DMS79 (cell line): ENCODE measurements at regions not wholly inside any gene's neighbourhood (a gene's known extent, or its start where the extent isn't known, plus 50 kb on each side); places are given as distances from the start of the nearest gene placed in this dataset.

Source experiments
- DNase-seq: peaks from one replicate; lab custom pipeline; 2025; lab: John Stamatoyannopoulos, UW

- DNase-seq = no peak
These were observed 603.4 kb upstream of the AUTS2 start for GRCh38 chr7:68994841-68995240.

- DNase-seq = no peak
These were observed 600.1 kb upstream of the AUTS2 start for GRCh38 chr7:68998136-68998535.

- no peak for DNase-seq
These were observed 595.9 kb upstream of the AUTS2 start for GRCh38 chr7:69002416-69002815.

GRCh38 chr7:69012149-69012548 is 586.1 kb upstream of the AUTS2 start:
- no peak for DNase-seq

- no peak for DNase-seq
These were observed 581.1 kb upstream of the AUTS2 start for GRCh38 chr7:69017208-69017607.

DNA sequence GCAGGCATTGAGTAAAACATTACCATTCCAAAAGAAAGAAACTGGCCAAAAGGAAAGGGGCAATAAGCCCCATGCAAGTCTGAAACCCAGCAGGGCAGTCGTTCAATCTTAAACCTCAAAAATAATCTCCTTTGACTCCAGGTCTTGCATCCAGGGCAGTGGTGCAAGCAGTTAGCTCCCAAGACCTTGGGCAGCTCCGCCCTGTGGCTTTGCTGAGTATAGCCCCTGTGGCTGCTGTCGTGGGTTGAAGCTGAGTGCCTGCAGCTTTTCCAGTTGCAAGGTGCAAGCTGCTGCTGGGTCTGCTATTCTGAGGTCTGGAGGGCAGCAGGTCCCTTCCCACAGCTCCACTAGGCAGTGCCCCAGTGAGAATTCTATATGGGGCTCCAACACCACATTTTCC is 580.1 kb upstream of the AUTS2 start:
- DNase-seq = no peak

GRCh38 chr7:69019437-69019836 is 578.8 kb upstream of the AUTS2 start:
- DNase-seq = no peak

DNA sequence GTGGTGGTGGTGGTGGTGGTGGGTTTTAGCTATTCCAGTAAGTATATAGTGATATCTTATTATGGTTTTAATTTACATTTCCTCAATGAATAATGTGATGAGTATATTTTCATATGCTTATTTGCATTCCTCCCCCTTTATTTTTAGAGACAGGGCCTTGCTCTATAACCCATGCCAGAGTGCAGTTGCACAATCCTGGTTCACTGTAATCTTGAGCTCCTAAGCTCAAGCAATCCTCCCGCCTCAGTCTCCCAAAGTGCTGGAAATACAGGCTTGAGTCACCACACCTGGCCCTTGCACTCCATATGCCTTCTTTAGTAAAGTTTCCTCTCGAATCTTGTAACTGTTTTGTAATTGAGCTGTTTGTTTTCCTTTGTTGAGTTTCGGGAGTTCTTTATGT is 577.7 kb upstream of the AUTS2 start:
- no peak for DNase-seq

- no peak for DNase-seq
These were observed 573.0 kb upstream of the AUTS2 start for GRCh38 chr7:69025249-69025648.

- no peak for DNase-seq
These were observed 565.4 kb upstream of the AUTS2 start for GRCh38 chr7:69032848-69033247.

- no peak for DNase-seq
These were observed 562.4 kb upstream of the AUTS2 start for GRCh38 chr7:69035826-69036225.

GRCh38 chr7:69036301-69036700 is 562.0 kb upstream of the AUTS2 start:
- no peak for DNase-seq

GRCh38 chr7:69038915-69039314 is 559.4 kb upstream of the AUTS2 start:
- DNase-seq = no peak

- DNase-seq = no peak
These were observed 556.1 kb upstream of the AUTS2 start for GRCh38 chr7:69042138-69042537.

DNA sequence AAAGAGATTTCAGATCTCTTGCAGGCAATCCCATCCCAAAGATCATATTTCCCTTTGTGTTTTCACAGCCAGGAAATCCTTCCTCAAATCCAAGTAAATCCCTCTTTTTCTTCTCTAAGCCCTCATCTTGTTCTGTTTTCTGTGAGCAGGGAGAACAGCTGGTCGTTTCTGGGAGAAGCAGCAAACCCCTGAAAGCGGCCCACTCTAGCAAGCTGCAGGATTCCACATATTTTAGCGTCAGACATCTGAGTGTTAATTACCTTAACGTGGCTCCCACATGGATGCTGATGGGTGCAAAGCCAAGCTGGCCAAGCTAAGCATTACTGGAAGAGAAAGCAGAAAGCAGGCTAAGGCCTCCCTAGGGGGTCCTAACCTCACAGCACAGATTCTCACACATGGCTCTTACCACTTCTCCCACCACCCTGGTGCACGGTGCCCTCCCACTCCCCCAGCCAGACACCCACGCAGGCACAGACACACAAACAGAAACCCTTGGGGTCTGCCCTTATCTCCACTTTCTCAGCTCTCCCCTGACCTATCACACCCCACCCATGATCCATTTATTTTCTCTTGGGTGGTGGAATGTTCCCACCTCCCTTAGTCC is 551.0 kb upstream of the AUTS2 start:
- no peak for DNase-seq

- no peak for DNase-seq
These were observed 548.9 kb upstream of the AUTS2 start for GRCh38 chr7:69049326-69049725.

- DNase-seq = no peak
These were observed 545.8 kb upstream of the AUTS2 start for GRCh38 chr7:69052447-69052846.

DNA sequence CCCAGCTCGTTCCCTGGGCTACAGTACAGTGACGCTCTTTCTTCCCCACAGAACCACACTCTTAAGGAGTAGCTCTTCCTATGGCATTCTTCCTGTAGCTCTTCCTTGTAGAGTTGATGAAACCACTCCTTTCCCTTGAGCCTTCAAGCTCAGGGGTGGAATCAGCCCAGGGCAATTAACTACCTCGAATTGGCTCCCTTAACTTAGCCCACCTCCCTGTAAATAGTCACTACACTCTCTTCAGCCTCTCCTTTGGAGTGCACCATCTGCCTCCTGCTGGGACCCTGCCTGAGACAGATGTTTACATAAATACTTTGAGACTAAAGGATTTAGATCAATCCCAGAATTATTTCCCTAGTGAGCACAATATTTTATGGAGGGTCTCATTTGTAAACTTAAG is 537.8 kb upstream of the AUTS2 start:
- no peak for DNase-seq

DNA sequence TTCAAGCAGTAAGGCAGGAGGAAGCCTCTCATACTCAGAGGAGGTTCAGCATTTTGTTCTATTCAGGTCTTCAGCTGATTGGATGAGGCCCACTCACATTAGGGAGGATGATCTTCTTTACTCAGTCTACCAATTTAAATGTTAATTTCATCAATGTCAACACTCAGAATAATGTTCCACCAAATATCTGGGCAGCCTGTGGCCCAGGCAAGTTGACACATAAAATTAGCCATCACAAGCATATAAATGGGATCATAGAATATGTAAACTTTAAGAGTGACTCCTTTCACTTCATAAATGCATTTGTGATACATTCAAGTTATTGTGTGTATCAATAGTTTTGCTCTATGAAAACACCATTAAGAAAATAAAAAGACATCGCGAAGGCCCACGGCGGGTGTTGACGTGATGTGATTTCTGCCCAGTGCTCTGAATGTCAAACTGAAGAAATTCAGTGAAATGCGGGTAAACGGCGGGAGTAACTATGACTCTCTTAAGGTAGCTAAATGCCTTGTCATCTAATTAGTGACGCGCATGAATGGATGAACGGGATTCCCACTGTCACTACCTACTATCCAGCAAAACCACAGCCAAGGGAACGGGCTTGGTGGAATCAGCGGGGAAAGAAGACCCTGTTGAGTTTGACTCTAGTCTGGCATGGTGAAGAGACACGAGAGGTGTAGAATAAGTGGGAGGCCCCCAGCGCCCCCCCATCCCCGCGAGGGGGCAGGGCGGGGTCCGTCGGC is 536.1 kb upstream of the AUTS2 start:
- DNase-seq = no peak

- no peak for DNase-seq
These were observed 530.9 kb upstream of the AUTS2 start for GRCh38 chr7:69067397-69067796.

- DNase-seq = no peak
These were observed 527.8 kb upstream of the AUTS2 start for GRCh38 chr7:69070476-69070875.

DNA sequence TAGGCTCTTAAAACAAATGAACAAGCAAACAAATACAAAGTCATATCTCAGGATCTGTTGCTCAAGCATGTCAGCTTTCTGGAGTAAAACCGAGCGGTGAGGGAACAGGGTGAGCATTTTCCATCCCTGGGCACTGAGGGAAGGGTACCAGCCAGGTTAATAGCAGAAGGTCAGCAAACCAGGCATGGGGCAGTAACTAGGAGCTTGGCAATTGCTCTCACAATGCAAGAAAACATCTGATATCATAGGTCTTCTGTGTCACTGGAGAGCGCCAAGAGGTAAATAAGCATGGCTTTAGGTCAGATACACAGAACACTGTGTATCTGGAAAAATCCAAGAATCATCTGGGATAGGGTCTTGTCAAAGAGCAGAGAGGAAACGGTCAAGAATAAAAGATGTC is 521.7 kb upstream of the AUTS2 start:
- no peak for DNase-seq

DNA sequence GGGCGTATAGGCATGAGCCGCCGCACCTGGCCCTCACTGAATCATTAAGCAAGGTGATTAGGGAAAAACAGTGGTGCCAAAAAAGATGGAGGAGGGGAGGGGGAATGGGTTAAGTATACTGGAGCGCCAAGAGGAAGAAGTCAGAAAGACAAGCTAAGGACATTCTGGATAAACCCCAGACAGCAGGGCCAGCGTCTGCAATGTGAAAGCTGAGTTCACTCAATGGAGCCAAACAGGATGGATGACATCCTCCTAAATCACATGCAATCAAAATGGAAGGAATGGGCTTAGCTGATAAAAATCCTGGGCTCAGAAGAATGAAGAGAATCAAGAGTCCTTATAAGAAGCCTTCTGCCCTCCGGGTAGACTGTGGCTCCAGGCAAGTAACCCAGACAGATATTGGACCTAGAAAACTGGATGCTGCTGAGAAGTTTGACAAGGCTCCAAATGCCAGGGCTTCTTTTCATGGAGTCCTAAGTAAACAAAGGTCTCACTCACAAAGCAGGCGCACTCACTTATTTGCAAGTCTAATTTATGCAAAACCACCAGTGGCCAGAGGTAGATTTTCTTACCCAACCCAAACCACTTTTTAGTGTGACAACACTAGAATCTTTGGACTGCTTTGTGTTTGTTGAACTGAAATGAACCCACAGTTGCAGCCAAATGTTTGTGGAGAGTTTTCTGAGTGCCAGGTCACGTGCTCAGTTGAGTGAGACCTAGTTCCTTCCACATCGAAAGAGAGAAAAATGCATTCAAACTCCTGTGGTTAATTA is 519.1 kb upstream of the AUTS2 start:
- DNase-seq = no peak
